ENCODE measurements at regions not wholly inside any gene's neighbourhood (a gene's known extent, or its start where the extent isn't known, plus 50 kb on each side); places are given as distances from the start of the nearest gene placed in this dataset.

GRCh38 chr1:29975036-29975694 is 738.8 kb downstream of the PTPRU start:
- no peak for TF ChIP-seq CTCF (IDR thresholded peaks at IDR 0.05; ENCODE audit: insufficient read depth, low read depth, low read length)
- no peak for TF ChIP-seq EZH2 (IDR thresholded peaks at IDR 0.05; ENCODE audit: insufficient read depth, low read length)
